PC-3 (cell line): ENCODE measurements at regions not wholly inside any gene's neighbourhood (a gene's known extent, or its start where the extent isn't known, plus 50 kb on each side); places are given as distances from the start of the nearest gene placed in this dataset.
A peak's percentile ranks its signal among the peaks of the same experiment; 100 is the strongest.

Source experiments
- ATAC-seq: fragments of 200-7000 bp; cut with Tn5 transposase; 2 replicates; pipeline ENCODE4 v1.9.1; 2020; ENCODE audit warnings: mild to moderate bottlenecking, moderate library complexity
- BruUV-seq: library from RNA; stranded (reverse); fragments of 400-500 nt; replicated peaks from 2 replicates; lab custom pipeline; 2021; lab: Mats Ljungman, UMichigan
- CTCF ChIA-PET: fragments of 300-600 bp; sonication (Branson Sonifier 250); formaldehyde crosslinking; loops from one replicate; lab custom pipeline; 2022; ENCODE audit warnings: antibody characterized with exemption; lab: Charles Lee
- POLR2A ChIA-PET: fragments of 300-600 bp; sonication (Branson Sonifier 250); formaldehyde crosslinking; loops from one replicate; lab custom pipeline; 2022; ENCODE audit warnings: antibody characterized with exemption; ENCODE audit not compliant: unreplicated experiment; lab: Charles Lee
- DNase-seq: peaks from one replicate; pipeline ENCODE4 v3.0.0-alpha.2; 2015
- H2AFZ ChIP-seq: fragments of 300-600 bp; sonication (generic); 2 replicates; pipeline ENCODE4 v1.6.0; 2016; ENCODE audit warnings: antibody characterized with exemption, low read length
- H3F3A ChIP-seq: fragments of 300-600 bp; sonication (generic); one replicate; pipeline ENCODE4 v1.6.0; 2017; ENCODE audit warnings: antibody characterized with exemption, low read length, control low read depth, mild to moderate bottlenecking; ENCODE audit not compliant: unreplicated experiment
- H3K27ac ChIP-seq: fragments of 300-600 bp; sonication (generic); 2 replicates; pipeline ENCODE4 v1.5.1; 2016; ENCODE audit warnings: mild to moderate bottlenecking, low read length
- H3K27me3 ChIP-seq: fragments of 300-600 bp; sonication (generic); 2 replicates; pipeline ENCODE4 v1.6.1; 2016; ENCODE audit warnings: low read length, mixed read lengths
- H3K36me3 ChIP-seq: fragments of 300-600 bp; sonication (generic); 2 replicates; pipeline ENCODE4 v1.6.1; 2016; ENCODE audit warnings: low read depth, mixed run types, low read length, mixed read lengths
- H3K4me1 ChIP-seq: fragments of 300-600 bp; sonication (generic); 2 replicates; pipeline ENCODE4 v1.5.1; 2016; ENCODE audit warnings: low read length; ENCODE audit not compliant: insufficient read depth
- H3K4me2 ChIP-seq: fragments of 300-600 bp; sonication (generic); 2 replicates; pipeline ENCODE4 v1.6.0; 2016; ENCODE audit warnings: low read length
- H3K4me3 ChIP-seq: fragments of 300-600 bp; sonication (generic); 2 replicates; pipeline ENCODE4 v1.5.1; 2016; ENCODE audit warnings: mild to moderate bottlenecking, low read length, mixed read lengths
- H3K79me2 ChIP-seq: fragments of 300-600 bp; sonication (generic); 2 replicates; pipeline ENCODE4 v1.6.1; 2017; ENCODE audit warnings: low read length, mixed read lengths
- H3K9ac ChIP-seq: fragments of 300-600 bp; sonication (generic); 2 replicates; pipeline ENCODE4 v1.6.0; 2016; ENCODE audit warnings: mild to moderate bottlenecking, low read length
- H3K9me2 ChIP-seq: fragments of 300-600 bp; sonication (generic); replicated peaks from 2 replicates; pipeline ENCODE4 v1.6.1; 2016; ENCODE audit warnings: mixed run types, low read length, mixed read lengths
- H3K9me3 ChIP-seq: fragments of 300-600 bp; sonication (generic); 2 replicates; pipeline ENCODE4 v1.6.1; 2016; ENCODE audit warnings: low read length, mixed read lengths
- H4K20me1 ChIP-seq: fragments of 300-600 bp; sonication (generic); 2 replicates; pipeline ENCODE4 v1.6.1; 2016; ENCODE audit warnings: low read length, mixed read lengths
- EZH2 ChIP-seq: fragments of 300-600 bp; sonication (generic); IDR thresholded peaks from one replicate; pipeline ENCODE4 v1.6.1; 2017; ENCODE audit warnings: antibody characterized with exemption, mild to moderate bottlenecking, low read length; ENCODE audit not compliant: unreplicated experiment
- EZH2phosphoT487 ChIP-seq: fragments of 300-600 bp; sonication (generic); IDR thresholded peaks from 2 replicates; pipeline ENCODE4 v1.6.1; 2018; ENCODE audit warnings: mild to moderate bottlenecking, antibody characterized with exemption, low read length, borderline replicate concordance
- intact Hi-C: fragments of 100-400 bp; cut with micrococcal nuclease; formaldehyde crosslinking; loops from 2 replicates; pipeline ENCODE4 v1.9.0; 2023
- TF ChIP-seq, protein P1 (sequence below): fragments of 300-600 bp; sonication (generic); conservative IDR thresholded peaks from 2 replicates; pipeline ENCODE4 v1.5.1; 2017; ENCODE audit warnings: antibody characterized with exemption, low read depth, mild to moderate bottlenecking, low read length

GRCh38 chr11:27908621-27909020 is 199.3 kb downstream of the KIF18A start:
- ChIA-PET POLR2A (no interaction called here), CTCF (no interaction called here)
- H3K9ac ChIP-seq = no peak overlapping the region
- no peaks in the 10 kb centered on the region for H3K27me3 ChIP-seq
- H4K20me1 ChIP-seq = no peaks in the 10 kb centered on the region
- TF ChIP-seq EZH2phosphoT487 (no peak), EZH2 (no peak)
- TF ChIP-seq, protein P1, sequence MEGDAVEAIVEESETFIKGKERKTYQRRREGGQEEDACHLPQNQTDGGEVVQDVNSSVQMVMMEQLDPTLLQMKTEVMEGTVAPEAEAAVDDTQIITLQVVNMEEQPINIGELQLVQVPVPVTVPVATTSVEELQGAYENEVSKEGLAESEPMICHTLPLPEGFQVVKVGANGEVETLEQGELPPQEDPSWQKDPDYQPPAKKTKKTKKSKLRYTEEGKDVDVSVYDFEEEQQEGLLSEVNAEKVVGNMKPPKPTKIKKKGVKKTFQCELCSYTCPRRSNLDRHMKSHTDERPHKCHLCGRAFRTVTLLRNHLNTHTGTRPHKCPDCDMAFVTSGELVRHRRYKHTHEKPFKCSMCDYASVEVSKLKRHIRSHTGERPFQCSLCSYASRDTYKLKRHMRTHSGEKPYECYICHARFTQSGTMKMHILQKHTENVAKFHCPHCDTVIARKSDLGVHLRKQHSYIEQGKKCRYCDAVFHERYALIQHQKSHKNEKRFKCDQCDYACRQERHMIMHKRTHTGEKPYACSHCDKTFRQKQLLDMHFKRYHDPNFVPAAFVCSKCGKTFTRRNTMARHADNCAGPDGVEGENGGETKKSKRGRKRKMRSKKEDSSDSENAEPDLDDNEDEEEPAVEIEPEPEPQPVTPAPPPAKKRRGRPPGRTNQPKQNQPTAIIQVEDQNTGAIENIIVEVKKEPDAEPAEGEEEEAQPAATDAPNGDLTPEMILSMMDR = no peak
- no peak overlapping the region for H3K27ac ChIP-seq
- no peak overlapping the region for H3K4me2 ChIP-seq
- no peak overlapping the region for H2AFZ ChIP-seq
- intact Hi-C loops = loop anchor here (10.0 kb wide), 2 partner anchors 106 to 136 kb away; no protein-coding TSS in a partner anchor
- H3K4me1 ChIP-seq = peaks cover 59% of the 10 kb centered on the region
- peaks cover 7% of the 10 kb centered on the region for H3F3A ChIP-seq
- H3K9me2 ChIP-seq = no peaks in the 10 kb centered on the region
- H3K4me3 ChIP-seq = no peak overlapping the region
- DNase-seq (no peak), ATAC-seq (no peak)
- H3K79me2 ChIP-seq = no peaks in the 10 kb centered on the region
- H3K36me3 ChIP-seq = no peaks in the 10 kb centered on the region
- BruUV-seq = no TSS peak
- no peaks in the 10 kb centered on the region for H3K9me3 ChIP-seq

- no peaks in the 10 kb centered on the region for H3K27me3 ChIP-seq
- H3K9ac ChIP-seq = no peak overlapping the region
- TF ChIP-seq, protein P1 = no peak
- TF ChIP-seq EZH2phosphoT487 = no peak
- TF ChIP-seq EZH2 = no peak
- ChIA-PET POLR2A (no interaction called here), CTCF (no interaction called here)
- H4K20me1 ChIP-seq = no peaks in the 10 kb centered on the region
- H3K79me2 ChIP-seq = no peaks in the 10 kb centered on the region
- H3K9me2 ChIP-seq = no peaks in the 10 kb centered on the region
- no peaks in the 10 kb centered on the region for H3K9me3 ChIP-seq
- no peak overlapping the region for H3K4me3 ChIP-seq
- H3F3A ChIP-seq = peaks cover 8% of the 10 kb centered on the region
- DNase-seq = peak; percentile 38
- no TSS peak for BruUV-seq
- H3K27ac ChIP-seq = no peak overlapping the region
- no peak for ATAC-seq
- H2AFZ ChIP-seq = no peak overlapping the region
- H3K4me1 ChIP-seq = peaks cover 64% of the 10 kb centered on the region
- intact Hi-C loops = loop anchor here (10.0 kb wide), 2 partner anchors 107 to 137 kb away; no protein-coding TSS in a partner anchor
- no peaks in the 10 kb centered on the region for H3K36me3 ChIP-seq
- H3K4me2 ChIP-seq = peak overlapping the region; percentile 20; the same call in 1 of the 2 replicates
These were observed 200.4 kb downstream of the KIF18A start for GRCh38 chr11:27907530-27907929.

DNA sequence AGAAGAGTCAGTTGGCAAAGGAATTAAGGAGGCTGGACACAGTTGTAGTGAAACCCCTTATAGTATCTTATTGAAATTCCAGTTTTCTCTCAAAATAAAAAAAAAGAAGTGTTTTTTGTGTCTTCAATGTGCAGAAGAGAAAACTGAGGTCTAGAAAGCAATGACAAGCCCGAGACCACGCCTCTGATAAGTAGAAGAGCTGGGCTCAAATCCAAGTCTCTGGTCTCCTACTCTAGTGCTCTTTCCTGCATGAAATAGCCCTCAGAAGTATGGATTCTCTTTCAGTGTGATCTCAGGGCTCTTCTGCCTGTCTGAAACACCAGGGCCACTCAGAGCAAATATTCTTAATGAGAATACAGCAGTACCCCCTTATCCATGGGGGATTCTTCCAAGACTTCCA is 200.9 kb downstream of the KIF18A start:
- CTCF ChIA-PET = no interaction called here
- no TSS peak for BruUV-seq

More for the DNA sequence above, 200.9 kb downstream of the KIF18A start:
- no peak overlapping the region for H3K4me2 ChIP-seq
- no peak overlapping the region for H3K9ac ChIP-seq
- H2AFZ ChIP-seq = no peak overlapping the region
- no peaks in the 10 kb centered on the region for H3K9me2 ChIP-seq
- intact Hi-C loops = loop anchor here (10.0 kb wide), 2 partner anchors 108 to 138 kb away; no protein-coding TSS in a partner anchor
- peaks cover 8% of the 10 kb centered on the region for H3F3A ChIP-seq
- no peak for ATAC-seq
- no peaks in the 10 kb centered on the region for H3K36me3 ChIP-seq
- no peak overlapping the region for H3K4me3 ChIP-seq
- TF ChIP-seq, protein P1 = no peak
- no peak for TF ChIP-seq EZH2phosphoT487
- no peak for TF ChIP-seq EZH2
- H3K27ac ChIP-seq = no peak overlapping the region
- no peaks in the 10 kb centered on the region for H3K27me3 ChIP-seq
- no peaks in the 10 kb centered on the region for H3K9me3 ChIP-seq
- H4K20me1 ChIP-seq = no peaks in the 10 kb centered on the region
- H3K79me2 ChIP-seq = no peaks in the 10 kb centered on the region
- peaks cover 69% of the 10 kb centered on the region for H3K4me1 ChIP-seq
- no peak for DNase-seq
- POLR2A ChIA-PET = no interaction called here
